Body of pancreas (tissue), 4 donors: ENCODE measurements at regions not wholly inside any gene's neighbourhood (a gene's known extent, or its start where the extent isn't known, plus 50 kb on each side); places are given as distances from the start of the nearest gene placed in this dataset.

ENCODE experiments used
- ATAC-seq: fragments of 150-250 bp; one replicate; pipeline ENCODE4 v1.9.1; 2016
- DNase-seq, 4 donors: peaks; one replicate each; pipeline ENCODE4 v3.0.0-alpha.2; 2019
- H3K27ac ChIP-seq, 4 donors: fragments of 200-600 bp; sonication (generic); 1 replicate in 3 of 4; 2 replicates in 1 of 4; pipeline versions ENCODE4 v1.5.1 to v1.6.1; 2016 to 2019; ENCODE audit warnings: mild to moderate bottlenecking in 1 of 4, mixed read lengths in 1 of 4, moderate library complexity in 1 of 4
- H3K27me3 ChIP-seq, 2 donors: fragments of 200-600 bp; sonication (generic); one replicate each; pipeline ENCODE4 v1.6.0; 2016; ENCODE audit warnings: mild to moderate bottlenecking in 1 of 2
- H3K36me3 ChIP-seq, 2 donors: fragments of 200-600 bp; sonication (generic); replicated peaks in 1 of 2; 2 replicates each; pipeline ENCODE4 v1.5.1; 2016; ENCODE audit warnings: low read depth in 2 of 2; ENCODE audit not compliant: insufficient read depth in 1 of 2
- H3K4me1 ChIP-seq: fragments of 200-600 bp; sonication (generic); one replicate; pipeline ENCODE4 v1.6.0; 2016
- H3K4me3 ChIP-seq, 2 donors: fragments of 200-600 bp; sonication (generic); 1 replicate in 1 of 2; 2 replicates in 1 of 2; pipeline ENCODE4 v1.5.1; 2016 to 2019
- H3K9me3 ChIP-seq, 3 donors: fragments of 200-600 bp; sonication (generic); 1 replicate in 2 of 3; 2 replicates in 1 of 3; pipeline ENCODE4 v1.5.1; 2016
- CTCF ChIP-seq, 7 experiments: fragments of 450-650 bp in 4 of 7; fragments of 200-600 bp in 3 of 7; sonication (generic) in 3 of 7; IDR thresholded peaks; one replicate each; pipeline ENCODE4 v1.5.1; 2016 to 2019; ENCODE audit warnings: antibody characterized with exemption in 7 of 7
- POLR2A ChIP-seq, 3 donors: fragments of 450-650 bp; IDR thresholded peaks; one replicate each; pipeline ENCODE4 v1.6.1; 2016; ENCODE audit warnings: antibody characterized with exemption in 3 of 3, mild to moderate bottlenecking in 2 of 3
- WGBS, 2 donors: methylation state at CpG; one replicate each; pipeline ENCODE4 v1.1.5; 2017; 5-methylcytosine and 5-hydroxymethylcytosine counted together
- intact Hi-C: fragments of 100-400 bp; cut with DNase I; formaldehyde crosslinking; loops from one replicate; pipeline ENCODE4 v1.15.1; 2023

GRCh38 chr14:49396801-49397200 lies 189.4 kb downstream of the RPS29 start:
- DNase-seq (no peak), ATAC-seq (no peak)
- TF ChIP-seq POLR2A (IDR thresholded peaks at IDR 0.05), result no peak
- TF ChIP-seq CTCF (IDR thresholded peaks at IDR 0.05), result no peak
- Histone ChIP-seq H3K27ac (no peak overlapping the region), H3K9me3 (no peaks in the 10 kb centered on the region), H3K4me3 (no peak overlapping the region), H3K4me1 (no peaks in the 10 kb centered on the region), H3K27me3 (no peaks in the 10 kb centered on the region), H3K36me3 (no peaks in the 10 kb centered on the region)
- intact Hi-C loops, result no loop called here

GRCh38 chr14:49381778-49382177 lies 204.4 kb downstream of the RPS29 start:
- H3K27ac ChIP-seq, result no peak overlapping the region
- H3K4me3 ChIP-seq, result no peak overlapping the region
- ATAC-seq, result no peak
- DNase-seq, result no peak
- no peaks in the 10 kb centered on the region for H3K36me3 ChIP-seq
- TF ChIP-seq POLR2A (IDR thresholded peaks at IDR 0.05), result no peak
- no peak for TF ChIP-seq CTCF (IDR thresholded peaks at IDR 0.05)
- no peaks in the 10 kb centered on the region for H3K9me3 ChIP-seq
- intact Hi-C loops, result no loop called here
- WGBS, 2 donors, result 8 to 16% methylated on average over 1 of the region's 1 CpG
- no peaks in the 10 kb centered on the region for H3K27me3 ChIP-seq
- H3K4me1 ChIP-seq, result no peaks in the 10 kb centered on the region

GRCh38 chr14:49367696-49368095 lies 218.5 kb downstream of the RPS29 start:
- no peak overlapping the region for H3K27ac ChIP-seq
- no peaks in the 10 kb centered on the region for H3K9me3 ChIP-seq
- no peaks in the 10 kb centered on the region for H3K4me1 ChIP-seq
- no peak overlapping the region for H3K4me3 ChIP-seq
- 49 to 55% methylated on average over 3 of the region's 3 CpGs for WGBS, 2 donors
- intact Hi-C loops, result no loop called here
- DNase-seq (no peak), ATAC-seq (no peak)
- no peaks in the 10 kb centered on the region for H3K36me3 ChIP-seq
- TF ChIP-seq CTCF (IDR thresholded peaks at IDR 0.05), result no peak
- no peak for TF ChIP-seq POLR2A (IDR thresholded peaks at IDR 0.05)
- no peaks in the 10 kb centered on the region for H3K27me3 ChIP-seq

- DNase-seq, result no peak
- Histone ChIP-seq H3K9me3 (no peaks in the 10 kb centered on the region), H3K36me3 (no peaks in the 10 kb centered on the region), H3K4me1 (no peaks in the 10 kb centered on the region), H3K27ac (no peak overlapping the region), H3K27me3 (no peaks in the 10 kb centered on the region), H3K4me3 (no peak overlapping the region)
- ATAC-seq, result no peak
- intact Hi-C loops, result no loop called here
- 0 to 4% methylated on average over 1 of the region's 1 CpG for WGBS, 2 donors
- TF ChIP-seq POLR2A (IDR thresholded peaks at IDR 0.05), result no peak
- no peak for TF ChIP-seq CTCF (IDR thresholded peaks at IDR 0.05)
Observed at GRCh38 chr14:49366416-49366815, 219.8 kb downstream of the RPS29 start.

- no peak for TF ChIP-seq CTCF (IDR thresholded peaks at IDR 0.05)
- no peak for TF ChIP-seq POLR2A (IDR thresholded peaks at IDR 0.05)
- DNase-seq (no peak), ATAC-seq (no peak)
- Histone ChIP-seq H3K4me3 (no peak overlapping the region), H3K4me1 (no peaks in the 10 kb centered on the region), H3K27me3 (no peaks in the 10 kb centered on the region), H3K27ac (no peak overlapping the region), H3K36me3 (no peaks in the 10 kb centered on the region), H3K9me3 (peaks cover 0 to 4% (median 0%) of the 10 kb centered on the region in 3 donors)
- 21 to 30% methylated on average over 1 of the region's 1 CpG for WGBS, 2 donors
- intact Hi-C loops, result no loop called here
Observed at GRCh38 chr14:49364752-49365117, 221.4 kb downstream of the RPS29 start.
